Stimulated activated CD4-positive, alpha-beta T cell treated with anti-CD3 and anti-CD28 coated beads, Interleukin-12 subunit alpha, Interleukin-12 subunit beta, amount 100 ng/mL, for 24 hours (primary cell): ENCODE measurements at regions not wholly inside any gene's neighbourhood (a gene's known extent, or its start where the extent isn't known, plus 50 kb on each side); places are given as distances from the start of the nearest gene placed in this dataset.

ENCODE experiments used
- DNase-seq, 2 experiments: peaks; one replicate each; pipeline ENCODE4 v3.0.0-alpha.2; 2020; ENCODE audit warnings: low read depth in 2 of 2

DNA sequence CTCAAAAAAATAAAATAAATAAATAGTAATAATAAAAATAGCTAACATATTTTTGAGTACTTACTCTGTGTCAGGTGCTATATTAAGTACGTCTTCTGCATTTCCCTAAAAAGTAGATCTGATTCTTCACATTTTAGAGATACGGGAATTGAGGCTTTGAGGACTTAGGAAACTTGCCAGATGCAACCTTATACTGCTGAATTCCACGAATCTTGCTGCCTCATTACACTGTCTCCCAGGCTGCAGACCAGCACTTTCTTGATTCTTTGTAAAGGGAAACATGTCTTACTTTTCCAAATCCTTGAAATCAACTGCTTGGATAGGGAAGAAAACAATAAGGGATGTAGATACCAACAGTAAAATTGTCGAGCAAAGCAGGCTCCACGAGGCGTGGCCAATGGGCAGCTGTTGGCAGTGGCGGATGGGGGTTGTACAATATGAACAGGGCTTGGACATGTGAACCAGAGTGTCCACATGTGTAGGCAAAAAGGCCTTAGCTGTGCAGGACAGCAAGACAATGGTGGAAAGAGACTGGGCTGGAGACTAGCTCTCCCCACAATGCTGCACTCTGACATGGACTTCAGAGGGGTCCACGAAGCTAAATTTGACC lies 124.3 kb upstream of the RAI14 start:
- DNase-seq, result no peak

GRCh38 chr5:34533582-34534522 lies 122.3 kb upstream of the RAI14 start:
- DNase-seq, result no peak

DNA sequence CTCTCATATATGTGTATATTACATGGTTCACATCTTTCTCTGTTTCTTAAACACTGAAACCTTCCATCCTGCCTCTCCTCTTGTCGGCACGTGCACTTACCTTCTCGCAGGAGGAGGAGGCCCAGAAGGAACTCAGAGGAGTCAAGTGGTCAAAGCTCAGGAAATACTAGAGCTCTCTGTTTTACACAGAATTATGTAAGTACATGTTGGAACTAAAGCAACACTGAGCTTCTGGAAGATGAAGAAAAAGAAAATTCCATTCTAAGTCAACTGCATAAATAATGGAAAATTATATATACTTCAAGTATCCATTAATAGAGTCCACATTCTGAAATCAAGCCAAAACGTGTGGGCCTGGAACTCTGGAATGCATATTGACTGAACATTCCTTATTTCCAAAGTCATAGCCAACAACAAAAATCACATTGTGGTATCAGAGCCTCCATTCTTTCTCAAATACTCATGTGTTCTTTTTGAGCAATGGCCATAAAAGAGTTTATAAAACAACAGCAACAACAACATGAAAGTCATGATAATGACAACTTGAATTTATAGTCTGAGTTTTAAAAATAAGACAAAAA lies 121.5 kb upstream of the RAI14 start:
- DNase-seq, result no peak

DNA sequence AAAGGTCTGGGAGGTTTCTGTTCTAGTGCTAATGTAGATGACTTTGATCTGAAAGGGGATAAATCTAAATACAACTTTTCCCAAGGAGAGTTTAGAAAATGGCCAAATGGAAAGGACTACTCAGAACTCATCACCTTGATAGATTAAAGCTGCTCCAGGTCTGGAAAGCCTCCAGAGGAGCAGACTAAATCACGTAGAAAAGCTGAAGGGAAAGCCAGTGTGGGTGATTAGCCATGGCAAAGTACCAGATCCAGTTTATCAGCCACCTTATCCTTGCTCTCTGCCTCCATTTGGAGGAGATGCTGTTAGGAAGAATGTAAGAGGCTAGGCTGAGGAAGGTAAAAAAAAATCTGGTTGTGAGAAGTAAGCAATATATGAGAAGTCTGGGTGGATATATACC lies 120.7 kb upstream of the RAI14 start:
- no peak for DNase-seq

- no peak for DNase-seq
Measured at GRCh38 chr5:34535944-34536623, 120.0 kb upstream of the RAI14 start.

DNA sequence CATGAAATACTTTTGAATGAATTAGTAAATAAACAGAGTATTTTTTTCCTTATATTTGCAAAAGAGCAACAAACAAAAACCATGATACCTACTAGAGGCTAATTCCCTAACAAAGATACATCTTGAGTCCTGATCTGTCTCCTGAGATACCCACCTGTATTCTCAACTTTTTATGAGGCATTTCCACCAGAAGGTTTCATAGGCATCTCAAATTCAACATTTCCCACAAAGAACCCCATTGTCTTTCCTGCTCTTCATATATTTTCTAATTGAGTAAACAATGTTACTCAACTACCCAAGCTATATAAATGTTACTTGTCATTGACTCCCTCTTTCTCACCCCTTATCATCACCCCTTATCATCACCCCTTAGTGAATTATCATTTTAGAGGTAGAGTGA lies 119.4 kb upstream of the RAI14 start:
- DNase-seq, result no peak

DNA sequence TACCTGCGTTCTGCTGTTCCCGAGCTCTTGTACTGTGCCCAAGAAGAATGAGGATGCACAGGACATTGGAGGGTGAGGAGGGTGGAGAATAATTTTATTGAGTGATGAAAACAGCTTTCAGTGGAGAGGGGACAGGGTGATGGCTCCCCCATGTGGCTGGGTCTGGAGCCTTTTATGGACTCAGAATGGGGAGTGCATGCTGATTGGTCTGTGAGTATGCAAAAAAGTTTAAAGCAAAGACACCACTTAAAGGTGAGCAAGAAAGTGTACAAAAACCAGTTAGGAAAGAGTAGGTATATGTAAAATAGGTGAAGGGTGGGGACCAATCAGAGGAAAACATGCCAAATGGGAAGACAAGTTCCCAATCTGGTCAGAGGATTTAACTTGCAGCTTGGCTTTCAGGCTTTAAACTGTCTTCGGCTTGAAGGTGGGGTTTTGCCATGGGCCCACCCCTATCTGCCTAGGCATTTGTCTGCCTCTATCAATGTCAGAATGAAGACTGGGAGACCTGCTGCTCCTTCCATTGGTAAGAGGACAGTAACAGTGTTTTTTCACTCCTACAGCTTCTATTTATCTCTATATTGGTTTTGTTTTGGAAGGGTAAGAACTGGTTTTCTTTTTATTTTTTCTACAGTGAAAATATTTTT lies 118.0 kb upstream of the RAI14 start:
- DNase-seq, result no peak

DNA sequence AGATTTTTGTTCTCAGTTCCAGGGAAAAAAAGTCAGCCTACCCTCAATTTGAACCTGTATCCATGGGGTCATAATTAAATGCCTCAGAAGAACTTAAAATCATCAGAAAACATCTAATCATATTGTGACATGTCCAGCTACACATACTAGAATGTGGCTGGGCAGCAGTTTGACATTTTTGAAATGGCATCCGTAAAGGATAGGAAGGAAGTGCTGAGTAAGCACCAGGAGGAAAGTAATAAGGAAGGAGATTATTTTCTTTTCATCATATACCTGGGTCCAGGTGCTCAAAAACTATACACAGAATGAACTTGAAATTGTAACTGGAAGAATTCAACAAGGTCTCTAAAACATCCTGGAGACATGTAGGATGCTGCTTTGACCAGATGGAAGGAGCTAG lies 116.9 kb upstream of the RAI14 start:
- DNase-seq, result no peak

DNA sequence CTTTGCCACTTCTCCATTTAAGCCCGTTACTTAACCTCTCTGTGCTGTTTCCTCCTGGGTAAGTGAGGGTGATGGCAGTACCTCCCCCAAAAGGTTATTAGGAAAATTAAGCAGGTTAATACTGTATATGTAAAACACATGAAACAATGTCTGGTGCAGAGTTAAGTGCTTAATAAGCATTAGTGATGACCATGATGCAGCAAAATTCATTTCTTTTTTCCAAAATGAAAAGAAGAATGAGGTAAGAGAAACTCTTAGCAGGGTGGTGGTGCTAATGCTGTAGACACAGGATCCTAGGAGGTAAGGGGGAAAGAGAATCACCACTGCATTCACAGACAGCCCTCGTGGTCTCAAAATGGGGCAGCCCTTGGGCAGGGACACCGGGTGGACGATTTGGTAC lies 115.1 kb upstream of the RAI14 start:
- no peak for DNase-seq

GRCh38 chr5:34542818-34543217 lies 113.3 kb upstream of the RAI14 start:
- DNase-seq, result no peak

GRCh38 chr5:34543687-34544086 lies 112.4 kb upstream of the RAI14 start:
- no peak for DNase-seq

GRCh38 chr5:34544403-34544802 lies 111.7 kb upstream of the RAI14 start:
- DNase-seq, result no peak

- DNase-seq, result no peak
Measured at GRCh38 chr5:34545164-34545563, 111.0 kb upstream of the RAI14 start.

- DNase-seq, result no peak
Measured at GRCh38 chr5:34545626-34546025, 110.5 kb upstream of the RAI14 start.

DNA sequence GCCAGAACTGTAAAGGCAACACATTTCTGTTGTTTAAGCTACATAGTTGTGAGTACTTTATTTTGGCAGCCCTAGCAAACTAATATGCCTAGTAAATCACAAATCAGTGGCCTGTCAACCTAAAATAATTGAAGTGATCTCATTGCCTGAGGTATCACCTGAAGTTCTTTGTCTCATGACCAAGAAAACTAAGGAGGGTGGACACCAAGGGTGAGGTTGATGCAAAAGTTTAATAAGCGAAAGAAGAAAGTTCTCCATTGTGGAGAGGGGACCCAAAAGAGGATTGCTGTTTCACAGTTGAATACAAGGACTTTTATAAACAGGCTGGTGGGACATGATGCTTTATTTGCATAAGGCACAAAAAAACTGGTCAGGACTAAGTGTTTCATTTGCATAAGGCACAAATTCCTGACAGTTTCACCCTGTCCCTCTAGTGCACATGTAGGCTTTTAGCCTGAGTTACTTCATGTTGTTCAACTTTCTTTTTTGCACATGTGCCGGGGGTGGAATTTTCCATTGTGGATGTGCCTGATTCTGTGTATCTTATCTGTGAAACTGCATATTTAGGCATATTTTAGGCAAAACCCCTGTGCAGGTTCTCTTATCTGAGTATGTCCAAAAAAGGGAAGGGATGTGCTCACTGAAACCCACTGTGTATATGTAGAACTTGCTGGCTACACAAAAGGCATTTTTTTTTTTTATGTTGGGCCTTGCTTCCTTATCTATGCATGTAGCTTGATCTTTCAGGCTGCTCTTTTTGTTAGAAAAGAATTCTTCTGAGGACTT lies 108.6 kb upstream of the RAI14 start:
- no peak for DNase-seq

DNA sequence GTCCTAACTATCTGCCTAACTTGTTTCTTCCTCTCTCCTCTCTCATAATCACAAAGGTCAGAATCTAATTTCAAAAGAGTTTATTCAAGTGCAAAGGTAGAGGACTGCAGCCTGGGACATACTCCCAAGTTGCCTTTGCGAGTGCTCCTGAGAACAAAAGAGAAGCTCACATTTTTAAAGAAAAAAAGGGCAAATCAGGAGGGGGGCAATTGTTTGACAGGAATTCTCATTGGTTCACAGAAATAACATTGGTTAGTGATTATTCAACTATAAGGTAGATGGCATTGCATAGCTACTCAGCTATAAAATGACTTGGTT lies 108.1 kb upstream of the RAI14 start:
- DNase-seq, result no peak

DNA sequence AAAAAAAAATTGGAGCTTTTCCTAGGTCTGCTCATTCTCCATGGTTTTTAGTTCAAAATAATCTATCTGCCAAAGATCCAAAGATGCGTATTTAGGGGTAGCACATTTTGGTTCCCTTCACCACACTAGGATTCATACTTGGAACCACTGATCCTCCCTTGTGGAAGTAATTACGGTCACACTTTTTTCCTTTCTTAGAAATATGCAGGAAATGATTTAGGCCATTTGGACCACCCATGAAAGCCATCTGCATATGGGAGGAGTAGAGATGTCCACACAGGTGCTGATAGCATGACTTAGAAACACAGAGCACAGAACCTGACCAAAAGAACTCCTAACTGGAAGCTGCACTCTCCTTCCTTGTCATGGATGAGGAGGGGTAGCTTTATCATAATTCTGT lies 105.9 kb upstream of the RAI14 start:
- no peak for DNase-seq

- no peak for DNase-seq
Measured at GRCh38 chr5:34550964-34551363, 105.2 kb upstream of the RAI14 start.

DNA sequence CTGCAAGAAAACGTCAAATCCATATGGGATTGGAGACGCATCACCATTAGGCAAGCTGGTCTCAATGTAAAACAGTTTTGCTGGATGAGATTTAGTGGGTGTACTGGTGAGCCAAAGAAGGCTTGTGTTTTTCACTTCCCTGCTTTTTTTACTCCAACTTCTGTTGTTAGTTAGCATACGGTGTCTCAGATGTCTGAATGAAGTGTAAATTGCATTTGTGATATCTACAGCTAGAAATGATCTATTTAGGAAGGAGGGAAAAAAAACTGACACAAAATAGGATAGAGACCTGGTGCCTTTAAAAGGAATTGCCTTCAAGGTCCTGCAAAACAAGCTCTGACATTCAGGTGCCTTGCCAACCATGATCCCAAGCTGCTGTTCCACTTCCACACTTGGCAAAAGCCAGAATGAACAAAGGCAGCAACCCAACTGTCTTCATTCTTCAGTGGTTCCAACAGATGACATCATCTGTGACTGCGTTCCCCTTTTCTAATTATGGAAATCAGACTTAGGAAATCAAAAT lies 104.2 kb upstream of the RAI14 start:
- no peak for DNase-seq

GRCh38 chr5:34552686-34553085 lies 103.4 kb upstream of the RAI14 start:
- DNase-seq, result no peak

GRCh38 chr5:34553581-34553980 lies 102.5 kb upstream of the RAI14 start:
- no peak for DNase-seq
